ENCODE measurements at regions not wholly inside any gene's neighbourhood (a gene's known extent, or its start where the extent isn't known, plus 50 kb on each side); places are given as distances from the start of the nearest gene placed in this dataset.

DNA sequence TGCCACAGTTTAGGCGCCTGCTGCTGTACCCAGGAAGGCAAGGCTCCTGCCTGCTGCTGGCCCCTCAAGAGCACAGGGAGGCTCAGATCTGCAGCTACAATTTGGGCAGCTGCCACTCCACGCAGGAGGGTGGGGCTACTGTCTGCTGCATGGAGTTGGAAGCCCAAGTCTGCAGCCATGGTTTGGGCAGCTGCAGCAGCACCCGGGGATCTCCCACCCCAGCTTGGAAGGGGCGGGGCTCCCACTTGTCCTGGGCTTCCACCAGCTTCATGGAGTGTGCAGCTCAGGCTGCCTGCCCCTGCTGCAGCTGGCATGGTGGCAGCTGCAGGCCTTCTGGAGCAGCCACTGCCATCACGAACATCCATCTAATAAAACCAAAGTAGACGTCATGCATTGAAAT is 512.9 kb downstream of the PYDC2 start:
- no peak for TF ChIP-seq CTCF (IDR thresholded peaks at IDR 0.05; ENCODE audit: insufficient read depth, low read depth, low read length)
- TF ChIP-seq EZH2 (IDR thresholded peaks at IDR 0.05; ENCODE audit: insufficient read depth, low read length): no peak
